SK-N-MC (cell line): ENCODE measurements at regions not wholly inside any gene's neighbourhood (a gene's known extent, or its start where the extent isn't known, plus 50 kb on each side); places are given as distances from the start of the nearest gene placed in this dataset.

ENCODE experiments used
- EZH2 ChIP-seq: fragments of 200-600 bp; sonication (generic); IDR thresholded peaks from one replicate; pipeline ENCODE4 v1.6.1; 2017; ENCODE audit warnings: antibody characterized with exemption
- FOXP2 ChIP-seq: optimal IDR thresholded peaks from 2 replicates; pipeline ENCODE3; 2011; ENCODE audit warnings: mild to moderate bottlenecking, moderate library complexity; ENCODE audit not compliant: insufficient read depth; ENCODE audit errors: extremely low read length, control extremely low read depth
- POLR2AphosphoS5 ChIP-seq: IDR thresholded peaks from 2 replicates; pipeline ENCODE4 v1.6.1; 2012; ENCODE audit warnings: mild to moderate bottlenecking, low read depth, low read length, borderline replicate concordance

DNA sequence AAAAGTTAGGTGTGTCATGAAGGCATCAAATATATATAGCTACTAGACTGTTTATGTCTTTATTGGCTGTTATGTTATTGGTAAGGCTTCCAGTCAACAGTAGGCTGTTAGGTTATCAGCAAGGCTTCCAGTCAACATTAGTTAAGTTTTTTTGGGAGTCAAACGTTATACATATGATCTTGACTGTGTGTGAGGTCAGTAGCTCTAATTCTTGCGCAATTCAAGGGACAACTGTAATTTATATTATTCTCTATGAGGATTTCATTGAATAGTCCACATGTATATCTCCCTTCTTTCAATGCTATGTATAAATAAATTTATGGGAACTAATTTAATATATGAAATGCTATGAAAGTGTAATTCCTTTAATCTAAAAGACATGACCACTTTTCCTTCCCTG is 757.5 kb upstream of the TMEFF2 start:
- TF ChIP-seq POLR2AphosphoS5 (no peak), EZH2 (no peak), FOXP2 (no peak)
